Stimulated activated naive B cell treated with anti-CD40 and anti-IgM and Interleukin-4, amounts not matched to agents 10 μg/mL and 1 μg/mL and 100 μg/mL, for 72 hours (primary cell): ENCODE measurements at regions not wholly inside any gene's neighbourhood (a gene's known extent, or its start where the extent isn't known, plus 50 kb on each side); places are given as distances from the start of the nearest gene placed in this dataset.

ENCODE experiments used
- ATAC-seq, 2 donors: fragments of 150-1000 bp; cut with Tn5 transposase; replicated peaks; 2 replicates each; pipeline ENCODE4 v1.10.0; 2021; ENCODE audit warnings: moderate library complexity in 1 of 2
- DNase-seq: peaks from one replicate; pipeline ENCODE4 v3.0.0; 2021
- H3K27ac Mint-ChIP-seq: one replicate; pipeline ENCODE4 v1.8.0; 2022; ENCODE audit warnings: mild to moderate bottlenecking, mixed read lengths
- H3K27me3 Mint-ChIP-seq, 2 donors: one replicate each; pipeline ENCODE4 v1.8.0; 2022; ENCODE audit warnings: mixed read lengths in 2 of 2
- H3K36me3 Mint-ChIP-seq, 2 donors: one replicate each; pipeline ENCODE4 v1.8.0; 2022; ENCODE audit warnings: mixed read lengths in 2 of 2, mild to moderate bottlenecking in 1 of 2
- H3K4me1 Mint-ChIP-seq, 2 donors: one replicate each; pipeline ENCODE4 v1.8.0; 2022; ENCODE audit warnings: mixed read lengths in 2 of 2, mild to moderate bottlenecking in 1 of 2
- H3K4me3 Mint-ChIP-seq, 2 donors: one replicate each; pipeline ENCODE4 v1.8.0; 2022; ENCODE audit warnings: mild to moderate bottlenecking in 2 of 2, mixed read lengths in 2 of 2, moderate library complexity in 1 of 2
- H3K9me3 Mint-ChIP-seq, 2 donors: one replicate each; pipeline ENCODE4 v1.8.0; 2022; ENCODE audit warnings: mixed read lengths in 2 of 2, mild to moderate bottlenecking in 1 of 2

DNA sequence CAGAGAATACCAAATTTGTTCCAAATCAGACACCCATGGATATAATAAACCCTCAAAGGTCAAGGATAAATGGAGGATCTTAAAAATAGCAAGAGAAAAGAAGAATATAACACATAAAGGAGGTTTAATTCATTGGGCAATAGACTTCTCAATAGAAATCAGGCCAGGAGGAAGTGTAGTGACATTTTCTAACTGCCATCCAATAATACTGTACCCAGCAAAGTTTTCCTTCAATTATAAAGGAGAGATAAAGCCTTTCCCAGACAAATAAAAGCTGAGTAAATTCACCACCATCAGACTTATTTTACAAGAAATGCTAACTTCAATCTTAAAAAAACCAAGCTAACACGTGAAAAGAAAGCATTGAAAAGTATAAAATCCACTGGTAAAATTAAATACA lies 121.6 kb downstream of the MSTN start:
- peaks cover 0 to 6% of the 10 kb centered on the region in 2 donors for H3K4me1 Mint-ChIP-seq
- ATAC-seq (no peak), DNase-seq (no peak)
- H3K9me3 Mint-ChIP-seq = peaks cover 32% of the 10 kb centered on the region in 2 donors
- no peaks in the 10 kb centered on the region for H3K27me3 Mint-ChIP-seq
- no peak overlapping the region for H3K27ac Mint-ChIP-seq
- peaks cover 12 to 18% of the 10 kb centered on the region in 2 donors for H3K36me3 Mint-ChIP-seq
- no peak overlapping the region for H3K4me3 Mint-ChIP-seq

DNA sequence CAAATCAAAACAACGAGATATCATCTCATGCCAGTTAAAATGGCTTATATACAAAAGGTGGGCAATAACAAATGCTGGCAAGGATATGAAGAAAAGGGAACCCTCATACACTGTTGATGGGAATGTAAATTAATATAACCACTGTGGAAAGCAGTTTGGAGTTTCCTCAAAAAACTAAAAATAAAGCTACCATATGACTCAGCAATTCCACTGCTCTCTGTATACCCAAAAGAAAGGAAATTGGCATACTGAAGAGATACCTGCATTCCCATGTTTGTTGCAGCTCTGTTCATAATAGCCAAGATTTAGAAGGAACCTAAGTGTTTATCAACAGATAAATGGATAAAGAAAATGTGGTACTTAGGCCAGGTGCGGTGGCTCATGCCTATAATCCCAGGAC lies 124.8 kb downstream of the MSTN start:
- no peak for ATAC-seq
- Mint-ChIP-seq H3K9me3 (peaks cover 20% of the 10 kb centered on the region in 2 donors), H3K27me3 (no peaks in the 10 kb centered on the region), H3K4me1 (no peaks in the 10 kb centered on the region), H3K27ac (no peak overlapping the region), H3K4me3 (no peak overlapping the region), H3K36me3 (peaks cover 7 to 9% of the 10 kb centered on the region in 2 donors)
- no peak for DNase-seq

DNA sequence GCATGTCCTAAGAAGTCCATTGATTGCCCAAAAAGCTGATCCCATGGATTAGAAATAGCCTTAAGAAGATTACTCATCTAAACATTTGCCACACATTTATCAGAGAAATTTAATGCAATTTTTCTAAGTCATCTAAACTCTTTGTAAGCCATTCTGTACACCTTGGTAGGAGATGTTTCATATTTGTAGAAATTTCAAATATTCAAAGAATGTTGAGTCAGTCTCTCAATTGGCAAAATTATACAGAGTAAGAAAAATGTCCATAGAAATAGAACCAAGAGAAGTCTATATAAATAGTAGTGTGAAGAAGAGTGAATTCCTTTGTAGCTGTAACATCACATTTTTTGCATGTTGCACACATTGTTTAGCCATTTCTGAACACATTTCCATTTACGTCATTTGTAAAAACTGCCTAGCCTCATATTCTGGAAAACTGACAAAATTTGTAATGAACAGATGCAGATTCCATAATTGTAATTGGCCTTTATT lies 128.6 kb downstream of the MSTN start:
- ATAC-seq (no peak), DNase-seq (no peak)
- no peaks in the 10 kb centered on the region for H3K36me3 Mint-ChIP-seq
- H3K27ac Mint-ChIP-seq = no peak overlapping the region
- no peak overlapping the region for H3K4me3 Mint-ChIP-seq
- no peaks in the 10 kb centered on the region for H3K4me1 Mint-ChIP-seq
- H3K27me3 Mint-ChIP-seq = no peaks in the 10 kb centered on the region
- peaks cover 3 to 4% of the 10 kb centered on the region in 2 donors for H3K9me3 Mint-ChIP-seq

DNA sequence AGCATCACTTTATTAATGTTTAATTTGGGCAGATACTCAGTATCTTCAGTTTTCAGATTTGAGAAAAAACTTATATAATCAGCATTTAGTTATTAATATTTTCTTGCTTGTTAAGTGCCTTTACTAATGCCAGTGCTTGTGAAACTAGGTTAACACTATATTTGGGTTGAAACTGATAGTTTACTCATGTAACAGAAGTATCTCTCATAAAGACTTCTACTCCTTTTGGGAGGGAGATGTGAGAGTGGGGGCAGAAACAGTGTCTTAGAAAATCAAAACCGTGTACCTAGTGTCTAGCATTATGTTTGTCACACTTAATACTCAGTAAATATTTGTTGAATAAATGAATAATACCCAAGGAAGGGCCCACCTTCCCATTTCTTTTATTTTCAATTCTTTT lies 129.5 kb downstream of the MSTN start:
- peaks cover 0 to 2% of the 10 kb centered on the region in 2 donors for H3K9me3 Mint-ChIP-seq
- no peak overlapping the region for H3K4me3 Mint-ChIP-seq
- H3K36me3 Mint-ChIP-seq = no peaks in the 10 kb centered on the region
- ATAC-seq (no peak), DNase-seq (no peak)
- no peak overlapping the region for H3K27ac Mint-ChIP-seq
- no peaks in the 10 kb centered on the region for H3K27me3 Mint-ChIP-seq
- H3K4me1 Mint-ChIP-seq = no peaks in the 10 kb centered on the region

DNA sequence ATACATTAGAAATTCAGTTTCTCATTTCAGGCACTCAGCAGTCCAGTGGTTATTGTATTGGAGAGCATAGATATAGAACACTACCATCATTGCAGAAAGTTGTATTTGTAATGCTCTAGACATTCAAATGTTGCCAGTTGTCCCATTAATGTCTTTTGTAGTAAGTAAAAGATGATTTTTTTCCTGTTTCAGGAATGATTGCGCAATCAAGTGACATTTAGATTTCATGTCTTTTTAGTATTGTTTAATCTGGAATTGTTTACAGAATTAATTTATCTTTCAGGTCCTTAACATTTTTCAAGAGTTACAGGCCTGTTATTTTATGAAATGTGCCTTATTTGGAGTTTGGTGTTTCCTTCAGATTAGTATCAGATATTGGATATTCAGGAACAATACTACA lies 134.7 kb downstream of the MSTN start:
- H3K27ac Mint-ChIP-seq = no peak overlapping the region

More for the DNA sequence above, 134.7 kb downstream of the MSTN start:
- Mint-ChIP-seq H3K4me1 (no peaks in the 10 kb centered on the region), H3K36me3 (no peaks in the 10 kb centered on the region), H3K9me3 (peaks cover 0 to 2% of the 10 kb centered on the region in 2 donors), H3K27me3 (no peaks in the 10 kb centered on the region), H3K4me3 (no peak overlapping the region)
- no peak for DNase-seq
- no peak for ATAC-seq
